Bronchial epithelial cell (primary cell): ENCODE measurements at regions not wholly inside any gene's neighbourhood (a gene's known extent, or its start where the extent isn't known, plus 50 kb on each side); places are given as distances from the start of the nearest gene placed in this dataset.

Experiments
- DNase-seq: peaks from one replicate; pipeline ENCODE4 v3.0.0-alpha.2; 2010; ENCODE audit warnings: low read depth
- FAIRE-seq: peaks from 2 replicates; lab custom pipeline; 2011; peaks lifted over from hg19 to GRCh38; lab: Jason Lieb, UNC
- H3K27me3 ChIP-seq: 2 replicates; pipeline ENCODE4 v1.5.1; 2011; ENCODE audit warnings: low read length; ENCODE audit not compliant: control insufficient read depth, insufficient read depth
- H3K36me3 ChIP-seq: 2 replicates; pipeline ENCODE4 v1.5.1; 2011; ENCODE audit warnings: low read length; ENCODE audit not compliant: control insufficient read depth, insufficient read depth
- H3K4me3 ChIP-seq: 2 replicates; pipeline ENCODE4 v1.5.1; 2011; ENCODE audit warnings: mild to moderate bottlenecking, low read depth, low read length, control low read depth
- CTCF ChIP-seq: IDR thresholded peaks from 2 replicates; pipeline ENCODE4 v1.5.1; 2011; ENCODE audit warnings: mild to moderate bottlenecking, moderate library complexity, low read length, control low read depth, inconsistent platforms; ENCODE audit not compliant: insufficient read depth, severe bottlenecking

DNA sequence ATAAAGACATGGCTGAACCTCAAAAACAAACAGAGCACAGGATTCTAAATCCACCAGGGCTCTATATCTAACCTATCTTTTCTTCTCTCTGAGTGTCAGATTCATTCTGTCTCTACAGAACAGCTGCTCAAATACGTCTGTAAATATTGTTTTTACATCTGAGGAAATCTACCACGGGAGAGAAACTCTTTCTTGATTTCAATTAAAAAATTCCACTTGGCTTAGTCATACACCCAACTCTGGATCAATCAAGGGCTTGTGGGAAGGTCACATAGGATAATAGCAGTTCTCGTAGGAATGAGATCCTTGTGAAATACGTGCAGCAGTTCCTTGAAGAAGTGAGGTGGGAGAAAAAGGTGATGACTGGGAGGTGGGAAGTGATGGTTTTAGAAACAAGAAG is 1355.7 kb upstream of the ADGRL2 start:
- TF ChIP-seq CTCF = no peak
- Histone ChIP-seq H3K4me3 (no peak overlapping the region), H3K36me3 (no peaks in the 10 kb centered on the region), H3K27me3 (no peaks in the 10 kb centered on the region)
- DNase-seq (no peak), FAIRE-seq (no peak)

DNA sequence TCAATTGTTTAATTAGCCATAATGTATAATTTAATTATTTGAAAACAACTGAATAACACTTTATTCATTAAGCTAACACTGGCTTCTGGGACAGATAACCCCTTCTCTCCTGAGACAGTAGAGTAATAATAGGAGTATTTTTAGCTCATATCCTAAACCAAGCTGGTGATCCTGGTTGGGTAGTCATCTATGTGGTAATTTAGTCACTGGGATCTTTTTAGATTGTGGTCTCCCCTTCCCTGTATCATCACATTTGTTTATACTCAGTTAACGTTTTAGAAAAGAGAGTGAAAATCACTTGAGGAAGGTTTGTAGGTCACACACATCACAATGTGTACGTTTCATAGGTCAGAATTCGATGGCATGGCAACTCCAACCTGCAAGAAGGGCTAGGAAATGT is 1356.6 kb upstream of the ADGRL2 start:
- Histone ChIP-seq H3K27me3 (no peaks in the 10 kb centered on the region), H3K4me3 (no peak overlapping the region), H3K36me3 (no peaks in the 10 kb centered on the region)
- DNase-seq (no peak), FAIRE-seq (no peak)
- no peak for TF ChIP-seq CTCF

- Histone ChIP-seq H3K36me3 (no peaks in the 10 kb centered on the region), H3K27me3 (no peaks in the 10 kb centered on the region), H3K4me3 (no peak overlapping the region)
- TF ChIP-seq CTCF = no peak
- FAIRE-seq (no peak), DNase-seq (no peak)
Observed at GRCh38 chr1:80441664-80442063, 1359.1 kb upstream of the ADGRL2 start.

DNA sequence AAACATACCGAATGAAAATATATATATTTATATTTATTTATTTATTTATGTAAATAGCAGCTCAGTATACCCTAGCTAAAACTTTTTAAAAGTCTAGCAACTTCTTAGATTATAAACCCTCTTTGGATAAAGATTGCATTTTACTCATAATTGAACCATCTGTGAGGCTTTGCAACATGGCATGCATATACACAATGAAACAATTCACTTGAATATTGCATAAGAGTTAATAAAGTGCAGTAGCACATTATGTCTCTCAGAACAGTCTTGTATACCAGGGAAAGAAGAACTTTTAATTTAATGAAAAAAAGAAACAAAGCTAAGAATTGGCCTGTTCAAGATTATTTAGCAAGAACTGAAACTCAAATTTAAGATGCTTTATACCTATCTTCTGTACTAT is 1363.9 kb upstream of the ADGRL2 start:
- no peaks in the 10 kb centered on the region for H3K36me3 ChIP-seq
- H3K27me3 ChIP-seq = no peaks in the 10 kb centered on the region
- no peak for FAIRE-seq
- no peak for TF ChIP-seq CTCF
- no peak overlapping the region for H3K4me3 ChIP-seq
- DNase-seq = no peak

- TF ChIP-seq CTCF = no peak
- no peak for DNase-seq
- no peak overlapping the region for H3K4me3 ChIP-seq
- no peaks in the 10 kb centered on the region for H3K27me3 ChIP-seq
- no peak for FAIRE-seq
- H3K36me3 ChIP-seq = no peaks in the 10 kb centered on the region
Observed at GRCh38 chr1:80427881-80428280, 1372.9 kb upstream of the ADGRL2 start.

DNA sequence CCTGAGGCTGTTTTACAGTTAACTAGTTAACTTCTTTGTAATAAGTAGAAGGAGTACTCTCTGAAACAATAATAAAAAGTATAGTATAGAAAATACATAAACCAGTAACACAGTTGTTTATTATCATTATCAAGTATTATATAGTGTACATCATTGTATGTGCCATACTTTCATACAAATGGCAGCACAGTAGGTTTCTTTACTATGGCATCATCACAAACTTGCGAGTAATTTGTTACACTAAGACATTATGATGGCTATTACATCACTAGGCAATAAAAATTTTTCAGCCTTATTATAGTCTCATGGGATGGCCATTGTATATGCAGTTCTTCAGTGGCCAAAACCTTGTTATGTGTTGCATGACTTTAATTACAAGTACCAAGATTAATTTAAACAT is 1376.5 kb upstream of the ADGRL2 start:
- no peak for DNase-seq
- no peak for TF ChIP-seq CTCF
- FAIRE-seq = no peak
- Histone ChIP-seq H3K36me3 (no peaks in the 10 kb centered on the region), H3K4me3 (no peak overlapping the region), H3K27me3 (no peaks in the 10 kb centered on the region)
